Body of pancreas (tissue), 4 donors: ENCODE measurements at regions not wholly inside any gene's neighbourhood (a gene's known extent, or its start where the extent isn't known, plus 50 kb on each side); places are given as distances from the start of the nearest gene placed in this dataset.

Experiments used
- ATAC-seq: fragments of 150-250 bp; one replicate; pipeline ENCODE4 v1.9.1; 2016
- DNase-seq, 4 donors: peaks; one replicate each; pipeline ENCODE4 v3.0.0-alpha.2; 2019
- H3K27ac ChIP-seq, 4 donors: fragments of 200-600 bp; sonication (generic); 1 replicate in 3 of 4; 2 replicates in 1 of 4; pipeline versions ENCODE4 v1.5.1 to v1.6.1; 2016 to 2019; ENCODE audit warnings: mild to moderate bottlenecking in 1 of 4, mixed read lengths in 1 of 4, moderate library complexity in 1 of 4
- H3K27me3 ChIP-seq, 2 donors: fragments of 200-600 bp; sonication (generic); one replicate each; pipeline ENCODE4 v1.6.0; 2016; ENCODE audit warnings: mild to moderate bottlenecking in 1 of 2
- H3K36me3 ChIP-seq, 2 donors: fragments of 200-600 bp; sonication (generic); replicated peaks in 1 of 2; 2 replicates each; pipeline ENCODE4 v1.5.1; 2016; ENCODE audit warnings: low read depth in 2 of 2; ENCODE audit not compliant: insufficient read depth in 1 of 2
- H3K4me1 ChIP-seq: fragments of 200-600 bp; sonication (generic); one replicate; pipeline ENCODE4 v1.6.0; 2016
- H3K4me3 ChIP-seq, 2 donors: fragments of 200-600 bp; sonication (generic); 1 replicate in 1 of 2; 2 replicates in 1 of 2; pipeline ENCODE4 v1.5.1; 2016 to 2019
- H3K9me3 ChIP-seq, 3 donors: fragments of 200-600 bp; sonication (generic); 1 replicate in 2 of 3; 2 replicates in 1 of 3; pipeline ENCODE4 v1.5.1; 2016
- POLR2A ChIP-seq, 3 donors: fragments of 450-650 bp; IDR thresholded peaks; one replicate each; pipeline ENCODE4 v1.6.1; 2016; ENCODE audit warnings: antibody characterized with exemption in 3 of 3, mild to moderate bottlenecking in 2 of 3
- WGBS, 2 donors: methylation state at CpG; one replicate each; pipeline ENCODE4 v1.1.5; 2017; 5-methylcytosine and 5-hydroxymethylcytosine counted together
- intact Hi-C: fragments of 100-400 bp; cut with DNase I; formaldehyde crosslinking; loops from one replicate; pipeline ENCODE4 v1.15.1; 2023
- TF ChIP-seq, protein P1 (sequence below), 7 experiments: fragments of 450-650 bp in 4 of 7; fragments of 200-600 bp in 3 of 7; sonication (generic) in 3 of 7; IDR thresholded peaks; one replicate each; pipeline ENCODE4 v1.5.1; 2016 to 2019; ENCODE audit warnings: antibody characterized with exemption in 7 of 7

- intact Hi-C loops = loop anchor here (10.0 kb wide), 1 partner anchor 154 kb away; no protein-coding TSS in a partner anchor
- H3K27ac ChIP-seq = no peak overlapping the region
- no peak for ATAC-seq
- TF ChIP-seq, protein P1, sequence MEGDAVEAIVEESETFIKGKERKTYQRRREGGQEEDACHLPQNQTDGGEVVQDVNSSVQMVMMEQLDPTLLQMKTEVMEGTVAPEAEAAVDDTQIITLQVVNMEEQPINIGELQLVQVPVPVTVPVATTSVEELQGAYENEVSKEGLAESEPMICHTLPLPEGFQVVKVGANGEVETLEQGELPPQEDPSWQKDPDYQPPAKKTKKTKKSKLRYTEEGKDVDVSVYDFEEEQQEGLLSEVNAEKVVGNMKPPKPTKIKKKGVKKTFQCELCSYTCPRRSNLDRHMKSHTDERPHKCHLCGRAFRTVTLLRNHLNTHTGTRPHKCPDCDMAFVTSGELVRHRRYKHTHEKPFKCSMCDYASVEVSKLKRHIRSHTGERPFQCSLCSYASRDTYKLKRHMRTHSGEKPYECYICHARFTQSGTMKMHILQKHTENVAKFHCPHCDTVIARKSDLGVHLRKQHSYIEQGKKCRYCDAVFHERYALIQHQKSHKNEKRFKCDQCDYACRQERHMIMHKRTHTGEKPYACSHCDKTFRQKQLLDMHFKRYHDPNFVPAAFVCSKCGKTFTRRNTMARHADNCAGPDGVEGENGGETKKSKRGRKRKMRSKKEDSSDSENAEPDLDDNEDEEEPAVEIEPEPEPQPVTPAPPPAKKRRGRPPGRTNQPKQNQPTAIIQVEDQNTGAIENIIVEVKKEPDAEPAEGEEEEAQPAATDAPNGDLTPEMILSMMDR (IDR thresholded peaks at IDR 0.05) = no peak
- TF ChIP-seq POLR2A (IDR thresholded peaks at IDR 0.05) = no peak
- no peaks in the 10 kb centered on the region for H3K4me1 ChIP-seq
- H3K4me3 ChIP-seq = no peak overlapping the region
- H3K36me3 ChIP-seq = no peaks in the 10 kb centered on the region
- H3K9me3 ChIP-seq = no peaks in the 10 kb centered on the region
- 71 to 76% methylated on average over 6 of the region's 6 CpGs for WGBS, 2 donors
- DNase-seq = no peak
- H3K27me3 ChIP-seq = no peaks in the 10 kb centered on the region
These were observed 109.9 kb downstream of the DAD1 start for GRCh38 chr14:22479132-22479531.

- ATAC-seq (no peak), DNase-seq (no peak)
- no peaks in the 10 kb centered on the region for H3K4me1 ChIP-seq
- H3K27me3 ChIP-seq = no peaks in the 10 kb centered on the region
- 29 to 42% methylated on average over 3 of the region's 3 CpGs for WGBS, 2 donors
- TF ChIP-seq POLR2A (IDR thresholded peaks at IDR 0.05) = no peak
- TF ChIP-seq, protein P1 (IDR thresholded peaks at IDR 0.05) = no peak
- H3K27ac ChIP-seq = no peak overlapping the region
- H3K36me3 ChIP-seq = no peaks in the 10 kb centered on the region
- no peaks in the 10 kb centered on the region for H3K9me3 ChIP-seq
- intact Hi-C loops = loop anchor here (10.0 kb wide), 1 partner anchor 154 kb away; no protein-coding TSS in a partner anchor
- H3K4me3 ChIP-seq = no peak overlapping the region
These were observed 110.4 kb downstream of the DAD1 start for GRCh38 chr14:22478670-22479069.

DNA sequence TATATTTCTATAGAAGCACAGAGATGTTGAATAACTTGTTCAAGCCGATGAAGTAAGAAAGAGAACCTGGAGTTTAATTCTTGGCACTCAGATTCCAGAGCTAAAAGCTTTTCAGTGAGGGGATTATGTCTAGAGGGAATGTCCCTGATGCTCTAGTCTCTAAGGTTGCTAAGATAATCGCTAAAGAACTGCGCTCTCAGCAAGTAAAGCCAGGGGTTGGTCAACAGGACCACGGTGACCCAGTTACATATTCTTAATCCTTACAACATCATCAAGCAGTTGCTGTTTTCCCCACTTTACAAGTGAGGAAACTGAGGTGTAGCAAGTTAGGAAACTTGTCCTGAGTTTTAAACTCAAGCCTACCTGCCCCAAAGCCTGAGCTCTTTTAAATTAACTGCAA is 110.8 kb downstream of the DAD1 start:
- TF ChIP-seq, protein P1 (IDR thresholded peaks at IDR 0.05) = no peak
- no peak for TF ChIP-seq POLR2A (IDR thresholded peaks at IDR 0.05)
- no peaks in the 10 kb centered on the region for H3K9me3 ChIP-seq
- H3K36me3 ChIP-seq = no peaks in the 10 kb centered on the region
- no peak overlapping the region for H3K4me3 ChIP-seq
- no peaks in the 10 kb centered on the region for H3K27me3 ChIP-seq
- H3K27ac ChIP-seq = no peak overlapping the region
- 71 to 72% methylated on average over 4 of the region's 4 CpGs for WGBS, 2 donors
- intact Hi-C loops = loop anchor here (10.0 kb wide), 1 partner anchor 153 kb away; no protein-coding TSS in a partner anchor
- no peaks in the 10 kb centered on the region for H3K4me1 ChIP-seq
- no peak for DNase-seq
- no peak for ATAC-seq

DNA sequence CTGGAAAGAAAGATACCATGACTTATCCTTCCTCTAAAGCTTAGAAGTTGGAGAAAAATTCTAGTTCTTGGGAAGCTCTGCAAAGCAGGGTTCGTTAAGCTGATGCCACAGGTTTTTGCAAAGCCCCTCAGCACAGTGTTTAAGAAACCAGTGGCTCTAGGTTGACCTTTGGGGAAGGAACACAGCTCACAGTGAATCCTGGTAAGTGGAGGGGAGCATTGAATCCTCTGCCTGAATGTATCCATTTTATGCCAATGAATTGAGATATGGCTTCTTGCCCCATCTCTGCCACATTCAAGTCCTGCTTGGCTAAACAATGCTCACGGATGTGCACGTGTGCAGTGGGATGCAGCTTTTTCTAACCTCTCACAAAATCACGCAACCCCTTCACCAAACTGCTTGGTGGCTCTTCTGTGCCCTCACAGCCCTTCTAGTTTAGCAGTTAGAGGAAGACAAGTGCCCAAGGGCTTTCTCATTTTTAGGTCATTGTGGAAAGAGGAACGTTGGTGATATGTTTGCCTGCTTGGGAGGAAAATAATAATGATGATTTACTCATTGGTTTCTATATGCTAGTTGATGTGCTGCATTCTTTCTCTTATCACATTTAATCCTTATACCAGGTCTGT is 111.3 kb downstream of the DAD1 start:
- no peaks in the 10 kb centered on the region for H3K36me3 ChIP-seq
- H3K4me1 ChIP-seq = no peaks in the 10 kb centered on the region
- intact Hi-C loops = loop anchor here (10.0 kb wide), 1 partner anchor 153 kb away; no protein-coding TSS in a partner anchor
- no peaks in the 10 kb centered on the region for H3K9me3 ChIP-seq
- no peak overlapping the region for H3K4me3 ChIP-seq
- ATAC-seq = no peak
- H3K27ac ChIP-seq = no peak overlapping the region
- TF ChIP-seq, protein P1 (IDR thresholded peaks at IDR 0.05) = no peak
- no peak for TF ChIP-seq POLR2A (IDR thresholded peaks at IDR 0.05)
- DNase-seq = no peak
- 66% methylated on average over 5 of the region's 5 CpGs for WGBS, 2 donors
- H3K27me3 ChIP-seq = no peaks in the 10 kb centered on the region

- intact Hi-C loops = loop anchor here (10.0 kb wide), 1 partner anchor 152 kb away; no protein-coding TSS in a partner anchor
- no peak overlapping the region for H3K27ac ChIP-seq
- no peak overlapping the region for H3K4me3 ChIP-seq
- no peaks in the 10 kb centered on the region for H3K27me3 ChIP-seq
- DNase-seq = no peak
- no peak for ATAC-seq
- H3K4me1 ChIP-seq = no peaks in the 10 kb centered on the region
- no peak for TF ChIP-seq POLR2A (IDR thresholded peaks at IDR 0.05)
- TF ChIP-seq, protein P1 (IDR thresholded peaks at IDR 0.05) = no peak
- H3K36me3 ChIP-seq = no peaks in the 10 kb centered on the region
- 49 to 53% methylated on average over 2 of the region's 2 CpGs for WGBS, 2 donors
- no peaks in the 10 kb centered on the region for H3K9me3 ChIP-seq
These were observed 112.1 kb downstream of the DAD1 start for GRCh38 chr14:22476887-22477286.
